Mesendoderm (in vitro differentiated cells): ENCODE measurements at regions not wholly inside any gene's neighbourhood (a gene's known extent, or its start where the extent isn't known, plus 50 kb on each side); places are given as distances from the start of the nearest gene placed in this dataset.

ENCODE experiments used
- DNase-seq: peaks from one replicate; pipeline ENCODE4 v3.0.0; 2013
- H2AK5ac ChIP-seq: 2 replicates; pipeline ENCODE4 v1.6.1; 2013; ENCODE audit warnings: low read length, inconsistent platforms
- H2BK120ac ChIP-seq: 2 replicates; pipeline ENCODE4 v1.6.1; 2013; ENCODE audit warnings: low read depth, mild to moderate bottlenecking, low read length, moderate library complexity, mixed read lengths
- H2BK15ac ChIP-seq: replicated peaks from 2 replicates; pipeline ENCODE4 v1.6.1; 2013; ENCODE audit warnings: low read depth, mild to moderate bottlenecking, moderate library complexity
- H2BK5ac ChIP-seq: 2 replicates; pipeline ENCODE4 v1.6.1; 2013; ENCODE audit warnings: low read length, inconsistent platforms
- H3K18ac ChIP-seq: 2 replicates; pipeline ENCODE4 v1.6.1; 2013; ENCODE audit warnings: mild to moderate bottlenecking, low read length, mixed read lengths
- H3K23ac ChIP-seq: one replicate; pipeline ENCODE4 v1.6.1; 2013; ENCODE audit warnings: low read length
- H3K27ac ChIP-seq: 2 replicates; pipeline ENCODE4 v1.5.1; 2013; ENCODE audit warnings: low read depth, mild to moderate bottlenecking, inconsistent platforms, low read length, moderate library complexity
- H3K27me3 ChIP-seq: 2 replicates; pipeline ENCODE4 v1.6.1; 2013; ENCODE audit warnings: low read length, control low read depth, mild to moderate bottlenecking, inconsistent platforms; ENCODE audit not compliant: insufficient read depth, poor library complexity
- H3K36me3 ChIP-seq: 2 replicates; pipeline ENCODE4 v1.6.1; 2013; ENCODE audit warnings: low read length, inconsistent platforms; ENCODE audit not compliant: control insufficient read depth, insufficient read depth
- H3K4ac ChIP-seq: one replicate; pipeline ENCODE4 v1.6.1; 2013; ENCODE audit warnings: low read depth, mild to moderate bottlenecking, low read length, moderate library complexity
- H3K4me1 ChIP-seq: 2 replicates; pipeline ENCODE4 v1.6.1; 2013; ENCODE audit warnings: low read depth, low read length, inconsistent platforms; ENCODE audit not compliant: control insufficient read depth
- H3K4me2 ChIP-seq: 2 replicates; pipeline ENCODE4 v1.6.1; 2013; ENCODE audit warnings: low read length
- H3K4me3 ChIP-seq: 2 replicates; pipeline ENCODE4 v1.5.1; 2013; ENCODE audit warnings: mild to moderate bottlenecking, low read length
- H3K56ac ChIP-seq: one replicate; pipeline ENCODE4 v1.6.1; 2013; ENCODE audit warnings: low read length
- H3K79me1 ChIP-seq: 2 replicates; pipeline ENCODE4 v1.6.1; 2013; ENCODE audit warnings: low read length, inconsistent platforms
- H3K79me2 ChIP-seq: 2 replicates; pipeline ENCODE4 v1.6.1; 2013; ENCODE audit warnings: mild to moderate bottlenecking, low read length; ENCODE audit not compliant: control insufficient read depth, insufficient read depth
- H3K9ac ChIP-seq: 2 replicates; pipeline ENCODE4 v1.6.1; 2013; ENCODE audit warnings: low read length, inconsistent platforms
- H4K5ac ChIP-seq: one replicate; pipeline ENCODE4 v1.6.1; 2013; ENCODE audit warnings: low read length
- H4K8ac ChIP-seq: one replicate; pipeline ENCODE4 v1.6.1; 2013; ENCODE audit warnings: low read depth, mild to moderate bottlenecking, control low read depth, low read length, moderate library complexity
- WGBS: extraction: QIAGEN DNeasy Blood & Tissue Kit; methylation state at CpG from one replicate; pipeline ENCODE4 v1.1.7; 2013; ENCODE audit warnings: low lambda C conversion rate, missing lambda C conversion rate; ENCODE audit not compliant: insufficient coverage; ENCODE audit errors: extremely low coverage; 5-methylcytosine and 5-hydroxymethylcytosine counted together

DNA sequence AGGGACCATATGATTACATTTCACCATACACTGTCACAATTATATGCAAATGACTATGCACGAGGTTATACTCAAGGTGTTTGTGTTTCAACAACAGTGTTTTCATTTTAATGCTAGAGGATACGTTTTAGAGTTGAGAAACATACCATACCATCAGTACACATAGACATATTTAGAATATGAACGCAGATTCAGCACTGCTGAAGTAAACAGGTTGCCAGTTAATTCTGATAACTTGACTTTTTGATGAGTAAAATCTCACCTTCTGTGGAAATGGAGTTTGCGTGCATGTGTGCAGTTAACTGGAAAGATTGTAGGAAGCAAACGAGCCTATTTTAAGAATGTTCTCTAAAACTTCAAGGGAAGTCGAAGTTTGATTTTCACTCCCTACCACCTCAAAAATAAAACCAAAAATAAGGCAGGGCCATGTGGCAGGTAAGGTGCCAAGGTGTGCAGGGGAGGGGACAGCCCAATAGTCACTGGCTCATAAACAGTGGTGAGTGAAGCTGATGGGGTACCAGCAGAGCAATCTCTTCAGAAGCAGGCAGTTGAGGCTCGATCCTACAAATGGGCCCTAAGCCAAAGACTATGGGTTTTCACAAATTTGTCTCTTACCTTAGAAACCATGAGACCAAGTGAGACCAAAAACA, 213.1 kb downstream of the IKZF2 start:
- no peak overlapping the region for H2BK5ac ChIP-seq
- no peak overlapping the region for H3K56ac ChIP-seq
- H3K27me3 ChIP-seq, result no peaks in the 10 kb centered on the region
- no peak overlapping the region for H4K8ac ChIP-seq
- no peaks in the 10 kb centered on the region for H3K79me1 ChIP-seq
- H3K9ac ChIP-seq, result no peak overlapping the region
- H3K23ac ChIP-seq, result no peak overlapping the region
- no CpG with 5 or more reads among the region's 7 CpGs for WGBS
- no peak overlapping the region for H2BK120ac ChIP-seq
- H3K79me2 ChIP-seq, result no peaks in the 10 kb centered on the region
- no peak overlapping the region for H3K18ac ChIP-seq
- H2AK5ac ChIP-seq, result no peak overlapping the region
- no peak for DNase-seq
- no peak overlapping the region for H2BK15ac ChIP-seq
- no peaks in the 10 kb centered on the region for H3K36me3 ChIP-seq
- H3K4me3 ChIP-seq, result no peak overlapping the region
- H3K4me2 ChIP-seq, result no peak overlapping the region
- H3K4me1 ChIP-seq, result peaks cover 6% of the 10 kb centered on the region
- H3K27ac ChIP-seq, result no peak overlapping the region
- no peak overlapping the region for H3K4ac ChIP-seq
- no peak overlapping the region for H4K5ac ChIP-seq

DNA sequence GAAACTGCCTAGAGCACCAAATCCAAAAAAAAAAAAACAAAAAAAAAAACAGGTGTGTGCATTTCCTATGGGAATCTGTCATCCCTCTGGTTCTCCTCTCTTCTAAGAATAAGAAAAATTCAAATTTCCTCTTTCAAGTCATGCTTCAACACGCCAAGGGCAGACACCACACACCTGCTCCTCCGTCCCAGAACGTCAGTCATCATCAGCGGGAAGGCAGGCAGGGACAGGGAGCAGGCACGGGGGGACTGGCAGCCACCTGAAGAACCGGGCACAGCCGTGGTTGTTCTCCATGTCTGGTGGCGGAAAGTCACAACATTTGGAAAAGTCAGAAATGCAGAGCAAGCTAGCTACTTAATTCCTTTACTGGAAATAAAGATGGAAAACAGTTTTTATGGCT, 214.8 kb downstream of the IKZF2 start:
- H2BK5ac ChIP-seq, result no peak overlapping the region
- H3K4me3 ChIP-seq, result no peak overlapping the region
- H3K27ac ChIP-seq, result no peak overlapping the region
- no peaks in the 10 kb centered on the region for H3K27me3 ChIP-seq
- no peak overlapping the region for H4K8ac ChIP-seq
- H3K23ac ChIP-seq, result no peak overlapping the region
- no peak overlapping the region for H2BK15ac ChIP-seq
- DNase-seq, result no peak
- no peaks in the 10 kb centered on the region for H3K79me2 ChIP-seq
- no CpG with 5 or more reads among the region's 8 CpGs for WGBS
- H3K36me3 ChIP-seq, result no peaks in the 10 kb centered on the region
- no peak overlapping the region for H3K56ac ChIP-seq
- H2BK120ac ChIP-seq, result no peak overlapping the region
- no peak overlapping the region for H4K5ac ChIP-seq
- no peak overlapping the region for H3K18ac ChIP-seq
- H3K4ac ChIP-seq, result no peak overlapping the region
- H2AK5ac ChIP-seq, result no peak overlapping the region
- no peak overlapping the region for H3K9ac ChIP-seq
- H3K4me2 ChIP-seq, result no peak overlapping the region
- H3K4me1 ChIP-seq, result peaks cover 6% of the 10 kb centered on the region
- H3K79me1 ChIP-seq, result no peaks in the 10 kb centered on the region

DNA sequence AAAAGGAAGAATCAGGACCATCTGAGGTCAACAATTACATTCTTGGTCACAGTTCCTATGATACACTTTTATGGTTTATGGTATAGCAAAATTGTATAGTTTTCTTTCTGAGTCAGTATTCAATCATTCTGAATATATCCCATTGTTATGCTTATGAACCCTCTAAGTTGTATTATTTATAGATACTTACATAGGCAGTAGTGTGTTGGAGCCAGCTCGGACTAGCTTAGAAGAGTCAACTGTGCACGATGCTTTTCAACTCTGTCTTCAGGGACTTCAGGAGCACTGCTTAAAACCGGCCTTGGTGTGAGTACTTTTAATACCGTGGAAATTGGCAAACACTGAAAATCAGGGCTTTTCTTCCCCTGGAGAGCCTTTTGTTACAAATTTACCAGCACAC, 215.7 kb downstream of the IKZF2 start:
- peaks cover 1% of the 10 kb centered on the region for H3K4me1 ChIP-seq
- no peaks in the 10 kb centered on the region for H3K36me3 ChIP-seq
- no peaks in the 10 kb centered on the region for H3K79me1 ChIP-seq
- no CpG with 5 or more reads among the region's 4 CpGs for WGBS
- H3K18ac ChIP-seq, result no peak overlapping the region
- no peak overlapping the region for H3K4me3 ChIP-seq
- H3K23ac ChIP-seq, result no peak overlapping the region
- H3K56ac ChIP-seq, result no peak overlapping the region
- H3K4me2 ChIP-seq, result no peak overlapping the region
- H3K27ac ChIP-seq, result no peak overlapping the region
- H2BK5ac ChIP-seq, result no peak overlapping the region
- no peak overlapping the region for H4K8ac ChIP-seq
- H3K9ac ChIP-seq, result no peak overlapping the region
- no peaks in the 10 kb centered on the region for H3K27me3 ChIP-seq
- H2BK15ac ChIP-seq, result no peak overlapping the region
- no peak for DNase-seq
- H4K5ac ChIP-seq, result no peak overlapping the region
- no peak overlapping the region for H3K4ac ChIP-seq
- no peaks in the 10 kb centered on the region for H3K79me2 ChIP-seq
- no peak overlapping the region for H2AK5ac ChIP-seq
- no peak overlapping the region for H2BK120ac ChIP-seq

DNA sequence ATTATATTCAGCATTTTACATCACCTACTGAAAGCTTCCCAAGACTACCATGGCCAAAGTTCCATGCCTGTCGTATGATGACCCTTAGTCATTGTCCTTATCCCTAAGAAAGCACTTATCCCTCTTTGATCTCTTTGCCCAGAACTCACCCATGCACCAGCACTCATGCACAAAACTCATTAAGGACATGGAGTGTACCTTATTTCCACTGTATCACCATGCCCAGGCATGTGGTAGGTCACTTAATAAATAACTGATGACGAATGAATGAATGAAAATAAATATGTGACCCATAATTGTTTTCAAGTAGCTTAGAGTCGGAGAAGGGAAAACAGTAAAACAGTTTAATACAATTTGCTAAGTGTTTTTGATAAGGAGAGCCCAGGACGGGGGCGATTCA, 220.1 kb downstream of the IKZF2 start:
- DNase-seq, result no peak
- no peak overlapping the region for H3K4me3 ChIP-seq
- no peak overlapping the region for H3K4ac ChIP-seq
- no peak overlapping the region for H3K9ac ChIP-seq
- no peak overlapping the region for H2BK120ac ChIP-seq
- H3K56ac ChIP-seq, result no peak overlapping the region
- H2BK15ac ChIP-seq, result no peak overlapping the region
- no peak overlapping the region for H4K5ac ChIP-seq
- H3K27ac ChIP-seq, result no peak overlapping the region
- no peaks in the 10 kb centered on the region for H3K79me1 ChIP-seq
- no peak overlapping the region for H2AK5ac ChIP-seq
- no peak overlapping the region for H3K23ac ChIP-seq
- H4K8ac ChIP-seq, result no peak overlapping the region
- H3K18ac ChIP-seq, result no peak overlapping the region
- H3K36me3 ChIP-seq, result no peaks in the 10 kb centered on the region
- H3K27me3 ChIP-seq, result no peaks in the 10 kb centered on the region
- H3K4me1 ChIP-seq, result no peaks in the 10 kb centered on the region
- no peak overlapping the region for H3K4me2 ChIP-seq
- H2BK5ac ChIP-seq, result no peak overlapping the region
- no CpG with 5 or more reads among the region's 5 CpGs for WGBS
- no peaks in the 10 kb centered on the region for H3K79me2 ChIP-seq

GRCh38 chr2:212930556-212931260, 220.7 kb downstream of the IKZF2 start:
- Histone ChIP-seq H3K4me3 (no peak overlapping the region), H3K27me3 (no peaks in the 10 kb centered on the region), H3K9ac (no peak overlapping the region), H3K18ac (no peak overlapping the region), H3K4me1 (no peaks in the 10 kb centered on the region), H3K36me3 (no peaks in the 10 kb centered on the region), H4K8ac (no peak overlapping the region), H3K79me1 (no peaks in the 10 kb centered on the region), H3K23ac (no peak overlapping the region), H3K4ac (no peak overlapping the region), H3K56ac (no peak overlapping the region), H3K79me2 (no peaks in the 10 kb centered on the region), H4K5ac (no peak overlapping the region), H3K4me2 (no peak overlapping the region), H2BK15ac (no peak overlapping the region), H2AK5ac (no peak overlapping the region), H2BK5ac (no peak overlapping the region), H3K27ac (no peak overlapping the region), H2BK120ac (no peak overlapping the region)
- WGBS, result no CpG with 5 or more reads among the region's 1 CpG
- no peak for DNase-seq

GRCh38 chr2:212929971-212930370, 221.4 kb downstream of the IKZF2 start:
- no peak overlapping the region for H3K23ac ChIP-seq
- no peak overlapping the region for H2BK120ac ChIP-seq
- H3K4me2 ChIP-seq, result no peak overlapping the region
- H3K9ac ChIP-seq, result no peak overlapping the region
- no peaks in the 10 kb centered on the region for H3K36me3 ChIP-seq
- H3K56ac ChIP-seq, result no peak overlapping the region
- H3K27ac ChIP-seq, result no peak overlapping the region
- no peak overlapping the region for H2AK5ac ChIP-seq
- no peaks in the 10 kb centered on the region for H3K4me1 ChIP-seq
- H3K79me2 ChIP-seq, result no peaks in the 10 kb centered on the region
- H3K4me3 ChIP-seq, result no peak overlapping the region
- no peak overlapping the region for H4K8ac ChIP-seq
- no peak overlapping the region for H4K5ac ChIP-seq
- no peak overlapping the region for H3K4ac ChIP-seq
- no peak overlapping the region for H3K18ac ChIP-seq
- H2BK15ac ChIP-seq, result no peak overlapping the region
- DNase-seq, result no peak
- H3K27me3 ChIP-seq, result no peaks in the 10 kb centered on the region
- no peaks in the 10 kb centered on the region for H3K79me1 ChIP-seq
- WGBS, result no CpG with 5 or more reads among the region's 3 CpGs
- H2BK5ac ChIP-seq, result no peak overlapping the region
